GM12878 (cell line): ENCODE measurements at regions not wholly inside any gene's neighbourhood (a gene's known extent, or its start where the extent isn't known, plus 50 kb on each side); places are given as distances from the start of the nearest gene placed in this dataset.

Experiments used
- ATAC-seq: fragments of 200-7000 bp; cut with Tn5 transposase; 3 replicates; pipeline ENCODE4 v1.9.1; 2020; ENCODE audit warnings: mild to moderate bottlenecking, moderate library complexity
- BruUV-seq: library from RNA; stranded (reverse); fragments of 400-500 nt; replicated peaks from 2 replicates; lab custom pipeline; 2021; lab: Mats Ljungman, UMichigan
- CTCF ChIA-PET: fragments of 300-600 bp; sonication (Branson Sonifier 250); formaldehyde crosslinking; extraction: SDS; loops from one replicate; lab custom pipeline; 2021; ENCODE audit warnings: inconsistent platforms; lab: Yijun Ruan, JAX
- POLR2A ChIA-PET: fragments of 350-600 bp; formaldehyde crosslinking; extraction: SDS; loops from one replicate; lab custom pipeline; 2021; ENCODE audit warnings: inconsistent platforms; lab: Charles Lee
- RAD21 ChIA-PET: fragments of 300-600 bp; sonication (Branson Sonifier 250); formaldehyde crosslinking; loops from one replicate; lab custom pipeline; 2023; ENCODE audit warnings: antibody characterized with exemption; ENCODE audit not compliant: unreplicated experiment; lab: Charles Lee
- SMC1A ChIA-PET: fragments of 300-600 bp; sonication (Branson Sonifier 250); formaldehyde crosslinking; loops from one replicate; lab custom pipeline; 2023; ENCODE audit not compliant: unreplicated experiment, uncharacterized antibody; lab: Charles Lee
- DNase-seq: peaks from one replicate; pipeline ENCODE4 v3.0.0-alpha.2; 2011; ENCODE audit warnings: low read depth, low spot score
- FAIRE-seq: peaks from 3 replicates; lab custom pipeline; 2011; peaks lifted over from hg19 to GRCh38; lab: Jason Lieb, UNC
- H2AFZ ChIP-seq: 2 replicates; pipeline ENCODE4 v1.6.0; 2011; ENCODE audit warnings: low read depth, low read length, control low read depth; ENCODE audit not compliant: control insufficient read depth
- H3K27ac ChIP-seq: 2 replicates; pipeline ENCODE4 v1.5.1; 2011; ENCODE audit warnings: control low read depth; ENCODE audit not compliant: control insufficient read depth, insufficient read depth
- H3K27me3 ChIP-seq, 2 experiments: replicated peaks in 1 of 2; 2 replicates each; pipeline versions ENCODE4 v1.6.0 to v1.6.1; 2011; ENCODE audit warnings: low read length in 1 of 2; ENCODE audit not compliant: control insufficient read depth in 2 of 2, insufficient read depth in 2 of 2
- H3K36me3 ChIP-seq, 2 experiments: 2 replicates each; pipeline ENCODE4 v1.5.1; 2011; ENCODE audit warnings: low read length in 1 of 2; ENCODE audit not compliant: control insufficient read depth in 2 of 2, insufficient read depth in 2 of 2
- H3K4me1 ChIP-seq: 2 replicates; pipeline ENCODE4 v1.6.1; 2011; ENCODE audit warnings: mild to moderate bottlenecking, low read length, moderate library complexity, mixed read lengths; ENCODE audit not compliant: control insufficient read depth, insufficient read depth
- H3K4me2 ChIP-seq: 2 replicates; pipeline ENCODE4 v1.6.0; 2011; ENCODE audit warnings: control low read depth; ENCODE audit not compliant: control insufficient read depth, insufficient read depth
- H3K4me3 ChIP-seq: fragments of 200-600 bp; sonication (generic); 2 replicates; pipeline ENCODE4 v1.5.1; 2016
- H3K79me2 ChIP-seq: 2 replicates; pipeline ENCODE4 v1.6.0; 2011; ENCODE audit warnings: low read length; ENCODE audit not compliant: control insufficient read depth, insufficient read depth
- H3K9ac ChIP-seq: 2 replicates; pipeline ENCODE4 v1.8.0; 2011; ENCODE audit warnings: low read length, control low read depth, mixed read lengths; ENCODE audit not compliant: control insufficient read depth, insufficient read depth
- H3K9me3 ChIP-seq: replicated peaks from 3 replicates; pipeline ENCODE4 v1.5.1; 2011; ENCODE audit warnings: mild to moderate bottlenecking, low read length; ENCODE audit not compliant: control insufficient read depth, insufficient read depth
- H4K20me1 ChIP-seq: 2 replicates; pipeline ENCODE4 v1.6.0; 2011; ENCODE audit not compliant: control insufficient read depth, insufficient read depth
- ATF7 ChIP-seq: fragments of 450-650 bp; IDR thresholded peaks from 2 replicates; pipeline ENCODE4 v1.6.1; 2016; ENCODE audit warnings: low read depth, mild to moderate bottlenecking
- CEBPZ ChIP-seq: fragments of 150-350 bp; IDR thresholded peaks from 2 replicates; pipeline ENCODE4 v1.6.1; 2016; ENCODE audit warnings: low read depth, low read length
- PRDM15 ChIP-seq: fragments of 450-650 bp; formaldehyde crosslinking; IDR thresholded peaks from 2 replicates; pipeline ENCODE4 v1.4.0; 2020; ENCODE audit warnings: mild to moderate bottlenecking, moderate library complexity
- RAD51 ChIP-seq: fragments of 450-650 bp; IDR thresholded peaks from 2 replicates; pipeline ENCODE4 v1.6.1; 2016; ENCODE audit warnings: moderate library complexity, mild to moderate bottlenecking, inconsistent platforms
- SPI1 ChIP-seq: IDR thresholded peaks from 2 replicates; pipeline ENCODE4 v1.6.1; 2011; ENCODE audit warnings: low read depth, mild to moderate bottlenecking, low read length, moderate library complexity, borderline replicate concordance; ENCODE audit not compliant: insufficient read depth
- WRNIP1 ChIP-seq: IDR thresholded peaks from 2 replicates; pipeline ENCODE4 v1.6.1; 2011; ENCODE audit warnings: low read depth, low read length, improper control_type of control experiment, borderline replicate concordance
- WGBS: methylation state at CpG from one replicate; pipeline ENCODE4 v1.1.6; 2016; ENCODE audit warnings: low lambda C conversion rate; ENCODE audit not compliant: insufficient replicate concordance, insufficient coverage; ENCODE audit errors: missing lambda C conversion rate; 5-methylcytosine and 5-hydroxymethylcytosine counted together
- in situ Hi-C: fragments of 300-500 bp; cut with MboI; formaldehyde crosslinking; loops from 9 replicates; pipeline ENCODE4 v1.14.3; 2018; ENCODE audit warnings: mixed read lengths
- intact Hi-C: fragments of 100-400 bp; cut with micrococcal nuclease; formaldehyde crosslinking; loops from one replicate; pipeline ENCODE4 v1.14.2; 2022; ENCODE audit not compliant: unreplicated experiment

GRCh38 chr1:222301652-222302051 lies 246.3 kb downstream of the HHIPL2 start (continued):
- TF ChIP-seq CEBPZ (no peak), RAD51 (no peak), WRNIP1 (no peak), ATF7 (no peak)

- H3K27me3 ChIP-seq = no peaks in the 10 kb centered on the region
- DNase-seq (no peak), ATAC-seq (no peak), FAIRE-seq (no peak)
- peak; percentile 51; the same call in 1 of the 2 replicates for TF ChIP-seq SPI1
- no peak for TF ChIP-seq PRDM15 (CRISPR knock-in tag)
- no peaks in the 10 kb centered on the region for H4K20me1 ChIP-seq
- no peak overlapping the region for H3K27ac ChIP-seq
- no peaks in the 10 kb centered on the region for H3K79me2 ChIP-seq
- 0% methylated on average over 1 of the region's 1 CpG for WGBS
- no peak overlapping the region for H3K4me3 ChIP-seq
- intact Hi-C loops (no loop called here), in situ Hi-C loops (no loop called here)
- CTCF ChIA-PET = no interaction called here
- no peaks in the 10 kb centered on the region for H3K36me3 ChIP-seq
- no peak overlapping the region for H3K4me2 ChIP-seq
- SMC1A ChIA-PET = no interaction called here
- H3K4me1 ChIP-seq = no peaks in the 10 kb centered on the region
- no peak overlapping the region for H3K9ac ChIP-seq
- RAD21 ChIA-PET = no interaction called here
- no peak overlapping the region for H2AFZ ChIP-seq
- POLR2A ChIA-PET = no interaction called here
- no TSS peak for BruUV-seq
- no peaks in the 10 kb centered on the region for H3K9me3 ChIP-seq
These were observed 248.4 kb downstream of the HHIPL2 start for GRCh38 chr1:222299524-222299923.
